NCI-H128 (cell line): ENCODE measurements at regions not wholly inside any gene's neighbourhood (a gene's known extent, or its start where the extent isn't known, plus 50 kb on each side); places are given as distances from the start of the nearest gene placed in this dataset.

ENCODE experiments used
- DNase-seq: peaks from one replicate; lab custom pipeline; 2025; ENCODE audit not compliant: unreplicated experiment; lab: John Stamatoyannopoulos, UW

GRCh38 chr22:48153726-48154125, 1391.3 kb downstream of the TBC1D22A start:
- DNase-seq = peak; percentile 73

GRCh38 chr22:48152916-48153315, 1390.5 kb downstream of the TBC1D22A start:
- DNase-seq = no peak

DNA sequence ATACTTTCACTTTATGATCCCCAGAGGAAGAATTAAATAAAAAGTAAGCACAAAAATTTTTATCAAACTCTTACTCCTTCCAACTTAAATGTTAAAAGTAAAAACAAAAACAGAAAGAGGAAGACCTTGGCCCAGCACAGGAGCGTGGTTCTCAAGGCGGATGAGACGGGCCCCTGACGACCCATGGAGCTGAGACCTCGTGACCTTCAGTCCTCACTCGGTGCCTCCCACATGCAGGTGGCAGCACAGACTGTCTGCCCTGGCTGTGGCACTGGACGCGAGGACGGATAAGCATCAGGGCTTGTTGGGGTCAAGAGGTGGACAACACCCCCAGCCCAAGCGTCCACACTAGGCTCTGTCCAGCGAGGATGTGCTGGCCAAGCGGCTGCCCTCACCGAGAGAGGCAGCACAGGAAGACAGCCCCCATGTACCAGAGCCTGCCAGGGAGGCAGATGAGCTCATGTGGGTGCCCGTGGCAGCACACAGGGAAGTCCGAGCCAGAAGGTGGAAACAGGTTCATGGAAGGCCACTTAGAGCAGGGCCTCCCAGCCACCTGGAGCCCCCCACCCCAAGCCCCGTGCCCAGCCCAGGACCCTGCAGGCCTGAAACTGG, 1389.8 kb downstream of the TBC1D22A start:
- DNase-seq = no peak

- no peak for DNase-seq
These were observed 1389.2 kb downstream of the TBC1D22A start for GRCh38 chr22:48151641-48152040.

DNA sequence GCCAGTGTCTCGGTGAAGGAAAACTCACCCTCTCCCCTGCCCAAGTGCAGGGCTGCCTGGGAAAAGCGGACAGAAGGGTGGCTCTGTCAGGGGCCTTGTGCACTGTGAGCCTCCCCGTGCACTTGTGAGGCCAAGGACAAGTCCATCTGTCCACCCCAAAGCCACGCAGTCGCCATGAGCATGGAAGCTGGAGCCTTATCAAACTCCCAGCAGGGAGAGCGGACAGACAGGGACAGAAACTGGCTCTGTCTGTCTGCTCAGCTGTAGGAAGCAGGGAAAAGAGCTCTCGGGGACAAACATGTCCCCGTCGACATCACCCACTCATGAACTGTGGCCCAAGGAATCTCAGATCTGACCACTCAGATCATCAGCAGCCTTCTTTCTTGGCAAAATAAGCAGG, 1385.4 kb downstream of the TBC1D22A start:
- DNase-seq = no peak

- no peak for DNase-seq
These were observed 1385.0 kb downstream of the TBC1D22A start for GRCh38 chr22:48147404-48147803.

GRCh38 chr22:48146426-48146825, 1384.0 kb downstream of the TBC1D22A start:
- DNase-seq = no peak

DNA sequence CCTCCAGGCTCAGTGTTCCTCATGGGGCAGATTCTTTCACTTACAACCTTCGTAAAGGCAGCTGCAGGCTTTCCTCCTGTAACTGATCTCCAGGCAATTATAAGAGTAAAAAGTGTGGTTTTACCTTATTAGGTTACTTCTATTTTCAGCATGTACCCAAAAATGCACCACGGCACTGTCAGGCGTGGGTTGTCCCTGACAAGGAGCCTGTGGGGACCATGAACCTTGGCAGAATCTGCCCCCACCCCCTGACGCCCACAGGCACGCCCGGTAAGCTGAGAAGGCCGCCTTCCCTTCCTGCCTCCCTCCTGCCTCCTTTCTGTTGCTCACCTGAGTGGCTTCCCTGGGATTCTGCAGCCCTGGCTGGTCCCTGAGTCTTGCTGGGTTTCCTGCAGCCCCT, 1383.3 kb downstream of the TBC1D22A start:
- no peak for DNase-seq

DNA sequence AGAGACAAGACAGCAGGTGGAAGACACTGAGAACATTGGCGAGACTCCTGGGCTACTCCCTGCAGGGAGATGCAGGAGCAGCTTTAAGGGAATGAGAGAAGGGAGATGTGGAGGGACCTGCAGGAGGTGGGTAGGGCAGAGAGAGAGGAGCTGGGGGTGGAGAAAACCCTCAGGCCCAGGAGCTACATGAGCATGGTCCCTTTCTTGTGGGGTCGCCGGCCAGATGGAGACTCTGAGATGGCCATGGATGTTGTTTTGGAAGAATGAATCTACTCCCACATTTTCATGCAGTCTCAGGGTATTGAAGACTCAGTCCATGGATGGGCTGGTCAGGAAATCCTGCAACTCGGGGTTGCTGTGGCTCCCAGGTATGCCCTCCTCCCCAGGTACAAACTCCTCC, 1381.9 kb downstream of the TBC1D22A start:
- no peak for DNase-seq

DNA sequence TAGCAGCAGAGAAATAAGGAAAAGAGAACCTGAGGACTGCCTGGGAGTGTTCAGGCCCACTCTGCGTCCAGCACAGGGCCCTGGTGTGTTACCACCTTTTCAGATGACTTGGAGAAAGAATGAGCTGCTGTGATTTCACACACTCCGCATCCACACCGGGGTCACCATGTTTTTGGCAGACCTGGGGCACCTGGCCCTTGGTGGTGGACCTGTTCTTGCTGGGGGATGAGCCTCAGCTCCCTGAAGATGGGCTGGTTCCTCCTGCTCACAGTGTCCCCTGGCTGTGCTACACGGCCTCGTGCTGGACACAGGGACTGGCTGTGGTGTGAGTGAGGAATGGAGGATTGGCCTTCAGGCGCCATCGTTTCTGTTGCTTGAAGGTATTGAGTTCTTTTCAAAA, 1381.4 kb downstream of the TBC1D22A start:
- DNase-seq = no peak

DNA sequence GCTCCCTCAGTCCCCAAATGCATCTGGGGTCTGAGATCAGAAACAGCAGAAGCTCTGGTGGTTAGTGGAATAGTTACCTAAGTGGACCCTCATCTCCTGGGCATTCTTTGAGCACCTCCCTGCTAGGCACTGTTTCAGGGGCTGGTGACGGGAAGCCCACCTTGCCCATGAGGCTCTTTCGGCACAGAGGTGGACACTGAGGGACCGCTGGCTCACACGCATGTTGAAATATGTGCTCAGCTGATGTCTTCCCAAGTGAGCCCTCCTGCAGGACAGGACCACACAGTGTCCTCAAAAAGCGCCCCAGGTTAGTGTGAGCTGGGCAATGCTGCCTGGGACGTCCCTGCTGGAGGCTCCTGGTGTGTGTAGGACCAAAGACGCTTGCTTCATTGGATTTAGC, 1379.9 kb downstream of the TBC1D22A start:
- no peak for DNase-seq

GRCh38 chr22:48141301-48141700, 1378.9 kb downstream of the TBC1D22A start:
- DNase-seq = no peak

GRCh38 chr22:48140261-48140813, 1377.9 kb downstream of the TBC1D22A start:
- no peak for DNase-seq

- DNase-seq = no peak
These were observed 1377.3 kb downstream of the TBC1D22A start for GRCh38 chr22:48139776-48140175.

DNA sequence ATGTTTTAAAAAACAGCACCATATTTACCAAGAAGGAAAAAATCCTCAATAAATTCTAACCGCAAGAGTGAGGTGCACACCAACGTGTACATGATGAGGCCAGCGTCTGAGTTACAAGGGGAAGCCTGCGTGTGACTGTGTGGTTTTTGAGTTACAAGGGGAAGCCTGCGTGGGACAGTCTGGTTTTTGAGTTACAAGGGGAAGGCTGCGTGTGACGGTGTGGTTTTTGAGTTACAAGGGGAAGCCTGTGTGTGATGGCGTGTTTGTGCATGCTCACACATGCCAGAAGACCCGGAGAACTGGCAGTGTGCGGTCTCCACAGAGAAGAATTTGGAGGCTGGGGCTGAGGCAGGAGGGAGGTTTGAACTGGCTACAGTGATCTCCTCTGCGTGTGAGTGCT, 1376.4 kb downstream of the TBC1D22A start:
- DNase-seq = no peak

DNA sequence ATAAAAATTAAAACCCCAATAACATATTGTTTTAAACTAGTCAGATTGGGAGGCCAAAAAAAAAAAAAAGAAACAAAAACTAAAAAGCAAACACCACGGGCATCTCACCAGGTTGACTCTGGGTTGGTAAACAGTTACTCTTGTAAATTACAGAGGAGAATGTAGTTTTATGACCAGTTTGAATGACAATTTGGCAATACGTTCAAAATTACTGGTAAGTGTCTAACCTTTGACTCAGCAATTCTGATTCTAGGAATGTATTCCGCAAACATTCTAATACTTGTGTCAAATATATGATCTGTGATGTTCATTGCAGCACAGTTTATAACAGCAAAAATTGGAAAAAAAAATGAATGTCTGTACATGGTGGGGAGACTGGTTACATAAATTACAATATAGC, 1376.0 kb downstream of the TBC1D22A start:
- no peak for DNase-seq

DNA sequence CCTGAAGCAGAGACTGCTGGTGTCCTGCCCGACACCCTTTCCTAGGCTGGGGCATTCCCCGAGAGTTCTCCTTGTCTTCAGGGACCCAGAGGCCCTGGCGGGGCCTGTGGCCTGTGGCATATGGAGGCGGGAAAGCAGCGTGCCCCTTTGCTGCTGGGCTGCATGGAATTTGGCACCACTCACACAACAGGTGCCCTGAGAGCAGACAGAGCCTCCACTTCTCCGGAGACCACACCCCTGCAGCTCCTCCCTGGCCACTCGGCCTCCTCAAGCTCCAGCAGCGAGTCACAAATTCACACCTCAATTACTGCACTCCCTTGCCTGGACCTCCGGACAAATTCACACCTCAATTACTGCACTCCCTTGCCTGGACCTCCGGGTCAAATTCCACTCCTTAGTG, 1375.2 kb downstream of the TBC1D22A start:
- DNase-seq = no peak

DNA sequence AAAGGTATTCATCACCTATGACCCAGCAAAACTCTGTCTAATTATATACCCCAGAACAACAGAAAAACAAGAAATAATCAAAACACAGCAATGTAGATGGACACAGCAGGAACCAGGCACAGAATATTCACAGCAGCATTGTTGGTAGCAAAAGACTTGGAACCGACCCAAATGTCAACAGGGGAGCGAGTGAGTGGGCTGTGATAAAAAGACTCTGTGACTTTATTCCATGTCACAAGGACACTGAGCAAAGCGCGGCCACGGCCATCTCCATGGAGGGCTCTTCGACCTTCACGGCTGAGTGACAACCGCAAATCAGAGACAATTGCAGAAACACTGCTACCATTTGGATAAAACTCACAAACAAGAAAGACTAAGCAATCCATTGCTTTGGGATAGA, 1373.1 kb downstream of the TBC1D22A start:
- peak; percentile 75 for DNase-seq

- no peak for DNase-seq
These were observed 1363.0 kb downstream of the TBC1D22A start for GRCh38 chr22:48125416-48125815.

DNA sequence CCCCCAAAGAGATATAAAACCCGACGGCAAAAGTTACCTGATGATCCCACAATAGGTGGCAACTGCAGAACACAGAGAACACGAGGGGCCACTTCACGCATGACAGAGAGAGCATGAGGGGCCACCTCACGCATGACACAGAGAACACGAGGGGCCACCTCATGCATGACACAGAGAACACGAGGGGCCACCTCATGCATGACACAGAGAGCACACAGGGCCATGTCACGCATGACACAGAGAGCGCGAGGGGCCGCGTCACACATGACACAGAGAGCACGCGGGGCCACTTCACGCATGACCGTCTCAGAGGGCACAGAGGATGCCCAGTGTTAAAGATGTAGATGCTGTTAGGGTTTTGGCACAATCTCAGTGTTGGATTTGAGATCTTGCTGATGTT, 1359.5 kb downstream of the TBC1D22A start:
- DNase-seq = no peak

- DNase-seq = no peak
These were observed 1356.2 kb downstream of the TBC1D22A start for GRCh38 chr22:48118654-48119053.

- DNase-seq = no peak
These were observed 1354.4 kb downstream of the TBC1D22A start for GRCh38 chr22:48116871-48117270.
